Mammary epithelial cell (primary cell): ENCODE measurements at regions not wholly inside any gene's neighbourhood (a gene's known extent, or its start where the extent isn't known, plus 50 kb on each side); places are given as distances from the start of the nearest gene placed in this dataset.

Experiments
- EZH2 ChIP-seq: IDR thresholded peaks from 2 replicates; pipeline ENCODE4 v1.6.1; 2012; ENCODE audit warnings: low read length, inconsistent platforms, borderline replicate concordance
- TF ChIP-seq, protein P1 (sequence below), 2 donors: IDR thresholded peaks in 1 of 2; conservative IDR thresholded peaks in 1 of 2; 2 replicates each; pipeline ENCODE4 v1.5.1; 2011 to 2012; ENCODE audit warnings: inconsistent platforms in 2 of 2, low read length in 2 of 2, mild to moderate bottlenecking in 2 of 2, control low read depth in 1 of 2, low read depth in 1 of 2; ENCODE audit not compliant: insufficient read depth in 1 of 2; ENCODE audit errors: extremely low read depth in 1 of 2

DNA sequence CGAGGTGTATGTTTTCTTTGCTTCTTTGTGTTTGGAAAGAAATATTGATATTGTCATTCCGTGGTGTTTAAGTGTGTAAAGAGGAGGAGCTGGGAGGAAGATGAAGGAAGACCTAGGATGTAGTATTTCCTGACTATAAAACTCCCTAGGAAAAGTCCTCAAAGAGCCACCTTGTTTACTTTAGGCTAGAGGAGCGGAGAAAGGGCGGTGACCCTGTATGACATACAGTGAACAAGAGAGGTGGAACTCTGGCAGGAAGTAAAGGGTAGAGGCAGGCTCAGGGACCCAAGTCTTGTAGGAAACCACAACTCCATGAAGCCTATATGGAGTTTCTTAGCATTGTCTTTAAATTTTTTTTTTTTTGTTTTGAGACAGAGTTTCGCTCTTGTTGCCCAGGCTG lies 303.9 kb downstream of the DOCK8 start:
- TF ChIP-seq, protein P1, sequence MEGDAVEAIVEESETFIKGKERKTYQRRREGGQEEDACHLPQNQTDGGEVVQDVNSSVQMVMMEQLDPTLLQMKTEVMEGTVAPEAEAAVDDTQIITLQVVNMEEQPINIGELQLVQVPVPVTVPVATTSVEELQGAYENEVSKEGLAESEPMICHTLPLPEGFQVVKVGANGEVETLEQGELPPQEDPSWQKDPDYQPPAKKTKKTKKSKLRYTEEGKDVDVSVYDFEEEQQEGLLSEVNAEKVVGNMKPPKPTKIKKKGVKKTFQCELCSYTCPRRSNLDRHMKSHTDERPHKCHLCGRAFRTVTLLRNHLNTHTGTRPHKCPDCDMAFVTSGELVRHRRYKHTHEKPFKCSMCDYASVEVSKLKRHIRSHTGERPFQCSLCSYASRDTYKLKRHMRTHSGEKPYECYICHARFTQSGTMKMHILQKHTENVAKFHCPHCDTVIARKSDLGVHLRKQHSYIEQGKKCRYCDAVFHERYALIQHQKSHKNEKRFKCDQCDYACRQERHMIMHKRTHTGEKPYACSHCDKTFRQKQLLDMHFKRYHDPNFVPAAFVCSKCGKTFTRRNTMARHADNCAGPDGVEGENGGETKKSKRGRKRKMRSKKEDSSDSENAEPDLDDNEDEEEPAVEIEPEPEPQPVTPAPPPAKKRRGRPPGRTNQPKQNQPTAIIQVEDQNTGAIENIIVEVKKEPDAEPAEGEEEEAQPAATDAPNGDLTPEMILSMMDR (conservative IDR thresholded peaks at IDR 0.05 in 1 of 2, IDR thresholded peaks at IDR 0.05 in 1 of 2; ENCODE audit: extremely low read depth in 1 of 2, insufficient read depth in 1 of 2, low read depth in 1 of 2, low read length in 2 of 2) = no peak
- TF ChIP-seq EZH2 = no peak
